Neural crest cell (in vitro differentiated cells): ENCODE measurements at regions not wholly inside any gene's neighbourhood (a gene's known extent, or its start where the extent isn't known, plus 50 kb on each side); places are given as distances from the start of the nearest gene placed in this dataset.

ENCODE experiments used
- DNase-seq: peaks from one replicate; pipeline ENCODE4 v3.0.0; 2021; ENCODE audit warnings: low read depth, mixed read lengths, low spot score
- H3K27ac Mint-ChIP-seq: one replicate; pipeline ENCODE4 v1.8.0; 2021; ENCODE audit warnings: mild to moderate bottlenecking, mixed read lengths; ENCODE audit not compliant: unreplicated experiment
- H3K27me3 Mint-ChIP-seq: 2 replicates; pipeline ENCODE4 v1.8.0; 2021; ENCODE audit warnings: low read depth, mild to moderate bottlenecking, mixed read lengths
- H3K36me3 Mint-ChIP-seq: 2 replicates; pipeline ENCODE4 v1.8.0; 2021; ENCODE audit warnings: low read depth, mild to moderate bottlenecking, mixed read lengths
- H3K4me1 Mint-ChIP-seq: 2 replicates; pipeline ENCODE4 v1.8.0; 2021; ENCODE audit warnings: mixed read lengths
- H3K4me3 Mint-ChIP-seq: one replicate; pipeline ENCODE4 v1.8.0; 2021; ENCODE audit warnings: mild to moderate bottlenecking, mixed read lengths
- H3K9me3 Mint-ChIP-seq: 2 replicates; pipeline ENCODE4 v1.8.0; 2021; ENCODE audit warnings: mixed read lengths
- CTCF ChIP-seq: fragments of 200-600 bp; sonication (generic); conservative IDR thresholded peaks from 2 replicates; pipeline ENCODE4 v1.5.0; 2021; ENCODE audit warnings: antibody characterized with exemption, mild to moderate bottlenecking

- Mint-ChIP-seq H3K4me3 (no peak overlapping the region), H3K36me3 (no peaks in the 10 kb centered on the region), H3K27me3 (no peaks in the 10 kb centered on the region), H3K27ac (no peak overlapping the region), H3K9me3 (no peaks in the 10 kb centered on the region), H3K4me1 (no peaks in the 10 kb centered on the region)
- DNase-seq: no peak
- no peak for TF ChIP-seq CTCF
Observed at GRCh38 chrX:84729408-84729807, 227.2 kb upstream of the HDX start.

- Mint-ChIP-seq H3K9me3 (no peaks in the 10 kb centered on the region), H3K27me3 (no peaks in the 10 kb centered on the region), H3K36me3 (no peaks in the 10 kb centered on the region), H3K4me1 (no peaks in the 10 kb centered on the region), H3K4me3 (no peak overlapping the region), H3K27ac (no peak overlapping the region)
- peak; percentile 2 for DNase-seq
- TF ChIP-seq CTCF: peak; percentile 78
Observed at GRCh38 chrX:84729809-84730208, 227.6 kb upstream of the HDX start.

- Mint-ChIP-seq H3K4me1 (no peaks in the 10 kb centered on the region), H3K27me3 (no peaks in the 10 kb centered on the region), H3K27ac (no peak overlapping the region), H3K36me3 (no peaks in the 10 kb centered on the region), H3K9me3 (peaks cover 3% of the 10 kb centered on the region), H3K4me3 (no peak overlapping the region)
- no peak for TF ChIP-seq CTCF
- DNase-seq: no peak
Observed at GRCh38 chrX:84735025-84735424, 232.8 kb upstream of the HDX start.

GRCh38 chrX:84737471-84737871 is 235.2 kb upstream of the HDX start:
- no peak for TF ChIP-seq CTCF
- H3K9me3 Mint-ChIP-seq: peaks cover 6% of the 10 kb centered on the region
- no peak overlapping the region for H3K4me3 Mint-ChIP-seq
- H3K27ac Mint-ChIP-seq: no peak overlapping the region
- H3K27me3 Mint-ChIP-seq: no peaks in the 10 kb centered on the region
- DNase-seq: no peak
- H3K36me3 Mint-ChIP-seq: no peaks in the 10 kb centered on the region
- H3K4me1 Mint-ChIP-seq: no peaks in the 10 kb centered on the region

GRCh38 chrX:84747516-84747915 is 245.3 kb upstream of the HDX start:
- no peak for DNase-seq
- Mint-ChIP-seq H3K4me3 (no peak overlapping the region), H3K9me3 (peaks cover 2% of the 10 kb centered on the region), H3K36me3 (no peaks in the 10 kb centered on the region), H3K27ac (no peak overlapping the region), H3K4me1 (peaks cover 10% of the 10 kb centered on the region), H3K27me3 (no peaks in the 10 kb centered on the region)
- TF ChIP-seq CTCF: no peak
